ENCODE measurements at regions not wholly inside any gene's neighbourhood (a gene's known extent, or its start where the extent isn't known, plus 50 kb on each side); places are given as distances from the start of the nearest gene placed in this dataset.

DNA sequence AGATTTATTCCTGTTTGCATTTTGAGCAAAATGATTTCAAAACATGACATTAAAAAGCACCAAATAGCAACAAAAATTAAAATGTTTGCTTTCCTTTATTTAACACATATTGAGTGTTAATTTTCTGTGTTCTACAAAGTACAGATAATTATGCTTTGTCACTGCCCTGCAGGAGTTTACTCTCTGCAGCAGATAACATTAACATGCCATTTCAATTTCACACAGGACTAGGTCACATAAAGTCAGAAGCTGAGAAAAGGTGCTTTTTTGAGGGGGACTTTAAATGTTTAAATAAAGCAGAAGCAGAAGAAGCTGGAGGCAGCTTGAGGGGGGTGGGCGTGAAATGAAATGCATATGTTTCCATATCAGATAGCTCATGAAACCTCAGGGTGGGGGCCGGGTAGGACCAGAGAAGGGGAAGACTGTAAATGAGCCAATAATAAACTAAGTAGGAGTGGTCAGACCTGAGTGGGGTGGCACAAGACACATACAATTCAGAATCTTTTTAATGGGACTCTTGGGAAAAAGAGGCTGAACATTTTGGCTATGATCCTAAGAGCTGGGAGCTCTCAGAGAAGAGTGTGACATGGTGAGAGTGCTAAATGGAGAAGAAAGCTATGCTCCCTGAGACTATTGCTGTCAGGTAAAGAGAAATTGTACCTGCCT lies 387.5 kb downstream of the FAM170A start:
- H3K4me1 ChIP-seq (ENCODE audit: control insufficient read depth, low read depth, low read length): peaks cover 7% of the 10 kb centered on the region
- H3K27me3 ChIP-seq (ENCODE audit: insufficient read depth, low read length, poor library complexity): no peaks in the 10 kb centered on the region
- no peaks in the 10 kb centered on the region for H3K36me3 ChIP-seq (ENCODE audit: control insufficient read depth, insufficient read depth, low read length)
- no peak overlapping the region for H4K5ac ChIP-seq (ENCODE audit: low read length)
- no CpG with 5 or more reads among the region's 2 CpGs for WGBS (ENCODE audit: extremely low coverage, insufficient coverage, low lambda C conversion rate)
- H3K4ac ChIP-seq (ENCODE audit: low read depth, low read length): no peak overlapping the region
- no peak overlapping the region for H3K23ac ChIP-seq (ENCODE audit: low read length)
- H3K79me1 ChIP-seq (ENCODE audit: low read length): no peaks in the 10 kb centered on the region
- no peak overlapping the region for H3K9ac ChIP-seq (ENCODE audit: low read length)
- H3K4me2 ChIP-seq (ENCODE audit: low read length): no peak overlapping the region
- no peak overlapping the region for H3K27ac ChIP-seq (ENCODE audit: low read depth, low read length)
- no peaks in the 10 kb centered on the region for H3K79me2 ChIP-seq (ENCODE audit: control insufficient read depth, insufficient read depth, low read length)
- no peak for DNase-seq
- H2BK120ac ChIP-seq (ENCODE audit: low read depth, low read length): no peak overlapping the region
- no peak overlapping the region for H2AK5ac ChIP-seq (ENCODE audit: low read length)
- H2BK5ac ChIP-seq (ENCODE audit: low read length): no peak overlapping the region
- H3K18ac ChIP-seq (ENCODE audit: low read length): no peak overlapping the region
- no peak overlapping the region for H3K4me3 ChIP-seq (ENCODE audit: low read length)
- no peak overlapping the region for H3K56ac ChIP-seq (ENCODE audit: low read length)
- H4K8ac ChIP-seq (ENCODE audit: low read depth, low read length): no peak overlapping the region
- H2BK15ac ChIP-seq (replicated peaks; ENCODE audit: low read depth): no peak overlapping the region

DNA sequence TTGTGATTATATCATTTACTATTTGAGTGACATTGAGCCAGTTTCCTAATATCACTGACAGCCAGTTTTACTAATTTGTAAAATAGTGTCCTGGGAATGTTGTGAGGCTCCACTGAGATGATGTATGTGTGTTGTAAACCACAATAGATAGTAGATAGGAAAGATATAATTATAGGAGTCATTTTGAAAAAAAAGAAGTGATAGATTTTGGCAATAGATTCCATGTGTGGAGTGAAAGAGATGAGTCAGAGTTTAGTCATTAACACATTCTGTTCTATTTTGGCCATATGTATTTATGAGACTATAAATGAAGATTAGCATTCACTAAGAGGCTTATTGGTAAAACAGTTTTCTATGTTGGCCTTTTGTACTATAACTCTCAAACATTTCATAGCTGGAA lies 388.2 kb downstream of the FAM170A start:
- Histone ChIP-seq H3K79me1 (ENCODE audit: low read length) (no peaks in the 10 kb centered on the region), H2AK5ac (ENCODE audit: low read length) (no peak overlapping the region), H3K9ac (ENCODE audit: low read length) (no peak overlapping the region), H2BK5ac (ENCODE audit: low read length) (no peak overlapping the region), H2BK15ac (replicated peaks; ENCODE audit: low read depth) (no peak overlapping the region), H3K4me2 (ENCODE audit: low read length) (no peak overlapping the region), H3K27me3 (ENCODE audit: insufficient read depth, low read length, poor library complexity) (no peaks in the 10 kb centered on the region), H3K18ac (ENCODE audit: low read length) (no peak overlapping the region), H4K5ac (ENCODE audit: low read length) (no peak overlapping the region), H4K8ac (ENCODE audit: low read depth, low read length) (no peak overlapping the region), H3K56ac (ENCODE audit: low read length) (no peak overlapping the region), H3K4me1 (ENCODE audit: control insufficient read depth, low read depth, low read length) (peaks cover 7% of the 10 kb centered on the region), H3K36me3 (ENCODE audit: control insufficient read depth, insufficient read depth, low read length) (no peaks in the 10 kb centered on the region), H3K27ac (ENCODE audit: low read depth, low read length) (no peak overlapping the region), H2BK120ac (ENCODE audit: low read depth, low read length) (no peak overlapping the region), H3K23ac (ENCODE audit: low read length) (no peak overlapping the region), H3K4me3 (ENCODE audit: low read length) (no peak overlapping the region), H3K79me2 (ENCODE audit: control insufficient read depth, insufficient read depth, low read length) (no peaks in the 10 kb centered on the region), H3K4ac (ENCODE audit: low read depth, low read length) (no peak overlapping the region)
- DNase-seq: no peak

DNA sequence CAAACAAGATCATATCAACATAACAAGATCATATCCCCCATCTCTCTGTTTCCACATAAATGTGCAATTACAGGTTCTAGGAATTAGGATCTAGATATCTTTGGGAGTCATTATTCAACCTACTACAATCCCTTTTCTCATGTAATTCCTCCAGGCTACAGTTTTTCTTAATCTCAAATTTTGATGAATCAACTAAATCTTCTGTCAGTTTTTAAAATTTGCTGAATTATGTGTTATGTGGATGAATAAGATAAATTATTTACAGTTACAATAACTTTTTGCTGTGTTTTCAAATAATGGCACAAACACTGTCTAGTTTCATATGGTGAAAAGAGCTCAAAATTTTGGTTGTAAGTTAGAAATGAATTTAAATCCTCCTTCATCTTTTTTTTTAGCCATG lies 405.8 kb downstream of the FAM170A start:
- no peak for DNase-seq
- H3K4me1 ChIP-seq (ENCODE audit: control insufficient read depth, low read depth, low read length): no peaks in the 10 kb centered on the region
- H3K36me3 ChIP-seq (ENCODE audit: control insufficient read depth, insufficient read depth, low read length): no peaks in the 10 kb centered on the region
- H3K4me2 ChIP-seq (ENCODE audit: low read length): no peak overlapping the region
- H3K79me2 ChIP-seq (ENCODE audit: control insufficient read depth, insufficient read depth, low read length): no peaks in the 10 kb centered on the region
- no peak overlapping the region for H3K27ac ChIP-seq (ENCODE audit: low read depth, low read length)
- H3K9ac ChIP-seq (ENCODE audit: low read length): no peak overlapping the region
- no peak overlapping the region for H2AK5ac ChIP-seq (ENCODE audit: low read length)
- H3K79me1 ChIP-seq (ENCODE audit: low read length): no peaks in the 10 kb centered on the region
- no peak overlapping the region for H2BK120ac ChIP-seq (ENCODE audit: low read depth, low read length)
- no peak overlapping the region for H3K4me3 ChIP-seq (ENCODE audit: low read length)
- no peak overlapping the region for H3K56ac ChIP-seq (ENCODE audit: low read length)
- H3K18ac ChIP-seq (ENCODE audit: low read length): no peak overlapping the region
- H3K23ac ChIP-seq (ENCODE audit: low read length): no peak overlapping the region
- no peak overlapping the region for H2BK15ac ChIP-seq (replicated peaks; ENCODE audit: low read depth)
- H4K8ac ChIP-seq (ENCODE audit: low read depth, low read length): no peak overlapping the region
- H2BK5ac ChIP-seq (ENCODE audit: low read length): no peak overlapping the region
- H3K27me3 ChIP-seq (ENCODE audit: insufficient read depth, low read length, poor library complexity): no peaks in the 10 kb centered on the region
- H3K4ac ChIP-seq (ENCODE audit: low read depth, low read length): no peak overlapping the region
- no peak overlapping the region for H4K5ac ChIP-seq (ENCODE audit: low read length)

DNA sequence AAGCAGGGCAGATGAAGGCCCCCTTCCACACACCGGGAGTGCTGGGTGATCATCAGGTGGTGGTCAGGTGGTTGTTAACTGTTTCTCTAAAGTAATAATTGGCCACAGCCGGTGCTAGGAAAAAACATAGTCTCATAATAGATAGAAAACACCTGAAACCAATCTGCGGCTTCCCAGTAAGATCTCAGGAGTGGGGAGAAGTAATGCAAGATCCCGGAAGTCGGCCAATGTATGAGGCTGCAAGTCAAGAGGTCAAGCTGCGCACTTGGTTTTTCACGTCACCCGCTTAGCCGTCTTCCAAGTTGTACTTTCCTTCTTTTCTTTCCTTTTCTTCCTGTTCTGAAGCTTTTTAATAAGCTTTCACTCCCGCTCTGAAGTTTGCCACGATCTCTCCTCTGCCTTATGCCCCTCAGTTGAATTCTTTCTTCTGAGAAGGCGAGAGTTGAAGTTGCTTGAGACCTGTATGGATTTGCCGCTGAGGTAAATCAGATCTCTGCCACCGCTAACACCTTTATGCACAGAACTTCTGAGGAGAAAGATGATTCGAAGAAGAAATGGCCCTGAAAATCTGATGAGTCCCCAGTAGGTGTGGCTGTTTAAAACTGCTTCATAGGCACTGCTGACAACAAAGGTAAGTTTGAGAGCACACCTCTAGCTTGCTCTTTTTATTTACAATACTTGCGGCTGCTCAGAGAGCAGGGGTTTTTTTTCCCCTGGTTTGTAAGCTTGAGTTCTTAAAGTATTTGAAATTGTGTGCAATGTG lies 406.6 kb downstream of the FAM170A start:
- no peaks in the 10 kb centered on the region for H3K36me3 ChIP-seq (ENCODE audit: control insufficient read depth, insufficient read depth, low read length)
- H2BK120ac ChIP-seq (ENCODE audit: low read depth, low read length): no peak overlapping the region
- H4K8ac ChIP-seq (ENCODE audit: low read depth, low read length): no peak overlapping the region
- H3K79me1 ChIP-seq (ENCODE audit: low read length): no peaks in the 10 kb centered on the region
- H2AK5ac ChIP-seq (ENCODE audit: low read length): no peak overlapping the region
- H3K27ac ChIP-seq (ENCODE audit: low read depth, low read length): no peak overlapping the region
- no peak overlapping the region for H3K4me2 ChIP-seq (ENCODE audit: low read length)
- H3K27me3 ChIP-seq (ENCODE audit: insufficient read depth, low read length, poor library complexity): no peaks in the 10 kb centered on the region
- no peak overlapping the region for H3K23ac ChIP-seq (ENCODE audit: low read length)
- no peak overlapping the region for H3K4ac ChIP-seq (ENCODE audit: low read depth, low read length)
- no peak overlapping the region for H3K9ac ChIP-seq (ENCODE audit: low read length)
- DNase-seq: no peak
- H3K56ac ChIP-seq (ENCODE audit: low read length): no peak overlapping the region
- no peak overlapping the region for H3K4me3 ChIP-seq (ENCODE audit: low read length)
- no peak overlapping the region for H4K5ac ChIP-seq (ENCODE audit: low read length)
- no peak overlapping the region for H2BK15ac ChIP-seq (replicated peaks; ENCODE audit: low read depth)
- no peak overlapping the region for H3K18ac ChIP-seq (ENCODE audit: low read length)
- H2BK5ac ChIP-seq (ENCODE audit: low read length): no peak overlapping the region
- no peaks in the 10 kb centered on the region for H3K4me1 ChIP-seq (ENCODE audit: control insufficient read depth, low read depth, low read length)
- no CpG with 5 or more reads among the region's 16 CpGs for WGBS (ENCODE audit: extremely low coverage, insufficient coverage, low lambda C conversion rate)
- H3K79me2 ChIP-seq (ENCODE audit: control insufficient read depth, insufficient read depth, low read length): no peaks in the 10 kb centered on the region

DNA sequence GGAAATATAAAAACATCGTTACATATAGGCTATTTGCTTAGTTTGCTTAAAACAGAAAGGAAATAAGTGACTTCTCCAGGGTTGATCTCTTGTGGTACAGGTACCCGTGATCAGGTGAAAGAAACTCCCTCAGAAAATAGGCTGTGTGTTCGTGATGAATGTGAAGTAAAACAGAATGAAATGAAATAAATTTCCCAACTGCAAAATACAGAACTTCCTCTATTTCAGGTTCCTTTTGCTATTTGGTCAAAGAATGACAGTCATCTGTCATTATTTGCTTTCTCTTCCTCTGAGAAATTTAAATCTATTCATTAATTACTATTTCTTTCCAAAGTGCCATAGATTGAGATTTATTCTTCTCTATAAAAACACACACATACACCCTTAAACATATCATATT lies 408.1 kb downstream of the FAM170A start:
- no CpG with 5 or more reads among the region's 3 CpGs for WGBS (ENCODE audit: extremely low coverage, insufficient coverage, low lambda C conversion rate)
- no peak overlapping the region for H3K9ac ChIP-seq (ENCODE audit: low read length)
- no peaks in the 10 kb centered on the region for H3K36me3 ChIP-seq (ENCODE audit: control insufficient read depth, insufficient read depth, low read length)
- no peak overlapping the region for H3K27ac ChIP-seq (ENCODE audit: low read depth, low read length)
- no peak overlapping the region for H2BK120ac ChIP-seq (ENCODE audit: low read depth, low read length)
- no peaks in the 10 kb centered on the region for H3K79me2 ChIP-seq (ENCODE audit: control insufficient read depth, insufficient read depth, low read length)
- no peak overlapping the region for H3K18ac ChIP-seq (ENCODE audit: low read length)
- no peak overlapping the region for H2AK5ac ChIP-seq (ENCODE audit: low read length)
- H2BK5ac ChIP-seq (ENCODE audit: low read length): no peak overlapping the region
- H3K56ac ChIP-seq (ENCODE audit: low read length): no peak overlapping the region
- no peak overlapping the region for H2BK15ac ChIP-seq (replicated peaks; ENCODE audit: low read depth)
- H3K27me3 ChIP-seq (ENCODE audit: insufficient read depth, low read length, poor library complexity): no peaks in the 10 kb centered on the region
- no peak overlapping the region for H3K23ac ChIP-seq (ENCODE audit: low read length)
- no peak overlapping the region for H3K4me3 ChIP-seq (ENCODE audit: low read length)
- H3K4me1 ChIP-seq (ENCODE audit: control insufficient read depth, low read depth, low read length): no peaks in the 10 kb centered on the region
- no peak for DNase-seq
- no peak overlapping the region for H4K5ac ChIP-seq (ENCODE audit: low read length)
- no peak overlapping the region for H3K4ac ChIP-seq (ENCODE audit: low read depth, low read length)
- no peak overlapping the region for H3K4me2 ChIP-seq (ENCODE audit: low read length)
- H3K79me1 ChIP-seq (ENCODE audit: low read length): no peaks in the 10 kb centered on the region
- H4K8ac ChIP-seq (ENCODE audit: low read depth, low read length): no peak overlapping the region

DNA sequence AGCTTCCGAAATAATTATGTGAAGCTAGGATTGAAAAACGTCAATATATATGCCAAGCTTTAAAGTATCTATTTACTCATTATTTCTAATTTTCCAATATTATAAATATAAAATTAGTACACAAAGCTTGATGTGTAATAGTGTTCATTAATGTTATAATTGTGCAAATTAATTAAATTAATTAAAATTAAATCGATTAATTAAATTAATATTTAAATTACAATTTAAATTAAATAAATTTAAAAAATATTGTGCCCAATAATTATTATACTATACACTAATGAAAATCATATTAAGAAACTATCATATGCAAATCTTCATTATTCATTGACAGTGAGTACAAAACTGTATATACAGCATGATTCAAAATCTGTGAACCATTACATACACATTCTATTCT lies 409.8 kb downstream of the FAM170A start:
- Histone ChIP-seq H3K27me3 (ENCODE audit: insufficient read depth, low read length, poor library complexity) (no peaks in the 10 kb centered on the region), H3K23ac (ENCODE audit: low read length) (no peak overlapping the region), H3K79me2 (ENCODE audit: control insufficient read depth, insufficient read depth, low read length) (no peaks in the 10 kb centered on the region), H3K4me3 (ENCODE audit: low read length) (no peak overlapping the region), H3K27ac (ENCODE audit: low read depth, low read length) (no peak overlapping the region), H3K4me2 (ENCODE audit: low read length) (no peak overlapping the region), H3K36me3 (ENCODE audit: control insufficient read depth, insufficient read depth, low read length) (no peaks in the 10 kb centered on the region), H3K4me1 (ENCODE audit: control insufficient read depth, low read depth, low read length) (no peaks in the 10 kb centered on the region), H2BK5ac (ENCODE audit: low read length) (no peak overlapping the region), H4K5ac (ENCODE audit: low read length) (no peak overlapping the region), H2BK120ac (ENCODE audit: low read depth, low read length) (no peak overlapping the region), H2AK5ac (ENCODE audit: low read length) (no peak overlapping the region), H2BK15ac (replicated peaks; ENCODE audit: low read depth) (no peak overlapping the region), H3K56ac (ENCODE audit: low read length) (no peak overlapping the region), H3K4ac (ENCODE audit: low read depth, low read length) (no peak overlapping the region), H3K18ac (ENCODE audit: low read length) (no peak overlapping the region), H3K79me1 (ENCODE audit: low read length) (no peaks in the 10 kb centered on the region), H3K9ac (ENCODE audit: low read length) (no peak overlapping the region), H4K8ac (ENCODE audit: low read depth, low read length) (no peak overlapping the region)
- 71% methylated on average over 1 of the region's 3 CpGs for WGBS (ENCODE audit: extremely low coverage, insufficient coverage, low lambda C conversion rate)
- no peak for DNase-seq

All from mesendoderm (in vitro differentiated cells).